ENCODE measurements at regions not wholly inside any gene's neighbourhood (a gene's known extent, or its start where the extent isn't known, plus 50 kb on each side); places are given as distances from the start of the nearest gene placed in this dataset.

DNA sequence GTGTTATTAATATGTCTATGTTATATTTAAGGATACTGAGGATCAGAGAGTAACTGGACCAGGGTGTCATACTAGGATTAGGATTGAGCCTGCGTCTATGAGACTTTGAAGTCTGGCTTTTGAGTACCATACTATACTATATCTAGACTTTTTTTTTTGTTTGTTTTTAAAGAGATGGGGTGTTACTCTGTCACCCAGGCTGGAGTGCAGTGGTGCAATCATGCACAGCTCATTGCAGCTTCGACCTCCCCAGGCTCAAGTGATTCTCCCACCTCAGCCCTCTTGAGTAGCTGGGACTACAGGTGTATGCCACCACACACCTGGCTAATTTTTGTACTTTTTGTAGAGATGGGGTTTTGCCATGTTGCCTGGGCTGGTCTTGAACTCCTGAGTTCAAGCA lies 66.2 kb upstream of the MAP4K3 start:
- Histone ChIP-seq H4K91ac (ENCODE audit: low read length) (peak overlapping the region; percentile 58), H4K8ac (ENCODE audit: low read length) (peak overlapping the region; percentile 32), H3K4ac (ENCODE audit: low read depth in 1 of 2, low read length in 2 of 2) (peak overlapping the region in 1 of 2 experiments; percentile 38), H3K4me1 (ENCODE audit: control insufficient read depth, insufficient read depth, low read depth, low read length) (peaks cover 16% of the 10 kb centered on the region), H3K4me3 (ENCODE audit: insufficient read depth in 1 of 2, low read depth in 1 of 2, low read length in 2 of 2) (no peak overlapping the region), H2BK12ac (ENCODE audit: low read length in 2 of 2) (peak overlapping the region; percentile 30 to 85), H3K79me1 (replicated peaks; ENCODE audit: low read length, poor library complexity, severe bottlenecking) (peaks cover 3% of the 10 kb centered on the region), H2BK120ac (ENCODE audit: low read depth, low read length) (no peak overlapping the region), H3K27me3 (ENCODE audit: control insufficient read depth in 1 of 2, insufficient read depth in 1 of 2, low read length in 2 of 2) (no peaks in the 10 kb centered on the region), H2BK5ac (ENCODE audit: low read depth, low read length, poor library complexity, severe bottlenecking) (peak overlapping the region; percentile 46), H3K18ac (ENCODE audit: low read depth in 1 of 2, low read length in 2 of 2) (peak overlapping the region; percentile 57 to 63), H3K14ac (ENCODE audit: low read length in 2 of 2) (no peak overlapping the region), H2BK15ac (ENCODE audit: low read depth, poor library complexity, severe bottlenecking) (no peak overlapping the region), H2AFZ (ENCODE audit: low read depth, low read length) (no peak overlapping the region), H3K4me2 (ENCODE audit: low read length, poor library complexity, severe bottlenecking) (no peak overlapping the region), H2AK5ac (ENCODE audit: low read length, severe bottlenecking) (peak overlapping the region; percentile 76), H3K27ac (ENCODE audit: low read length, poor library complexity, severe bottlenecking) (peak overlapping the region; percentile 54), H3K9me3 (ENCODE audit: control insufficient read depth, low read length) (no peaks in the 10 kb centered on the region), H3K36me3 (ENCODE audit: control insufficient read depth in 1 of 2, insufficient read depth in 2 of 2, low read depth in 1 of 2, low read length in 2 of 2) (no peaks in the 10 kb centered on the region), H3K9ac (ENCODE audit: low read length) (no peak overlapping the region), H3K23ac (ENCODE audit: low read length in 2 of 2) (no peak overlapping the region)
- no peak for DNase-seq
- 100% methylated on average over 1 of the region's 2 CpGs for WGBS

DNA sequence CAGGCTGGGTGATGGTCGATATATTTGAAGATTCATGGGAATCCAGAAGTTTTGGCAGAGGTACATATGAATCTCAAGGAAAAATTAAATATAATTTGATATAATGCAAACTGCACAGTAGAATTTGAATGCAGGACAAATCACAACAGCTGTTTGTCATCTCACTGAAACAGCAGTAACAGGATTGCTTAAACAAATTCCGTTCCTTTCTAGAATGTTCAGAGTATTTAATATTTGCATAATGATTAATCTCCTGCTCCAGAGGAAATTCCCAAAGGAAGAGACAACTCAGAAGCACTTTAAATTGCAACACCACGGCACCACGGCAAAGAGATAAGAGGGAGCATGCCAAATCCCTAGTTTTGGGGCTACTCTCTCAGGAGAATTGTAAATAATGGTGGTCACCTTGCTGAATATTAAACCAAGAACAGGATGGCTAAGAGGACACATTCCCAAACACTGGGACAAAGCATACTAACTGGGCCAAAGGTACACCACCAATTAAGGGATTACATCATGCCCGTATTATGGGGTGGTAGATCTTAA lies 67.8 kb upstream of the MAP4K3 start:
- Histone ChIP-seq H3K4me3 (ENCODE audit: insufficient read depth in 1 of 2, low read depth in 1 of 2, low read length in 2 of 2) (no peak overlapping the region), H3K4me1 (ENCODE audit: control insufficient read depth, insufficient read depth, low read depth, low read length) (peaks cover 16% of the 10 kb centered on the region), H3K79me1 (replicated peaks; ENCODE audit: low read length, poor library complexity, severe bottlenecking) (peaks cover 3% of the 10 kb centered on the region), H4K91ac (ENCODE audit: low read length) (no peak overlapping the region), H3K36me3 (ENCODE audit: control insufficient read depth in 1 of 2, insufficient read depth in 2 of 2, low read depth in 1 of 2, low read length in 2 of 2) (no peaks in the 10 kb centered on the region), H3K14ac (ENCODE audit: low read length in 2 of 2) (no peak overlapping the region), H2AK5ac (ENCODE audit: low read length, severe bottlenecking) (peak overlapping the region; percentile 78), H3K4ac (ENCODE audit: low read depth in 1 of 2, low read length in 2 of 2) (no peak overlapping the region), H3K9ac (ENCODE audit: low read length) (peak overlapping the region; percentile 58), H2AFZ (ENCODE audit: low read depth, low read length) (no peak overlapping the region), H2BK15ac (ENCODE audit: low read depth, poor library complexity, severe bottlenecking) (no peak overlapping the region), H2BK12ac (ENCODE audit: low read length in 2 of 2) (no peak overlapping the region), H2BK5ac (ENCODE audit: low read depth, low read length, poor library complexity, severe bottlenecking) (peak overlapping the region; percentile 96), H3K9me3 (ENCODE audit: control insufficient read depth, low read length) (no peaks in the 10 kb centered on the region), H3K4me2 (ENCODE audit: low read length, poor library complexity, severe bottlenecking) (no peak overlapping the region), H4K8ac (ENCODE audit: low read length) (no peak overlapping the region), H3K27me3 (ENCODE audit: control insufficient read depth in 1 of 2, insufficient read depth in 1 of 2, low read length in 2 of 2) (no peaks in the 10 kb centered on the region), H3K18ac (ENCODE audit: low read depth in 1 of 2, low read length in 2 of 2) (peak overlapping the region; percentile 56 to 61), H3K23ac (ENCODE audit: low read length in 2 of 2) (no peak overlapping the region), H2BK120ac (ENCODE audit: low read depth, low read length) (peak overlapping the region; percentile 97), H3K27ac (ENCODE audit: low read length, poor library complexity, severe bottlenecking) (peak overlapping the region; percentile 85)
- 0% methylated on average over 2 of the region's 5 CpGs for WGBS
- peak; percentile 92 for DNase-seq

DNA sequence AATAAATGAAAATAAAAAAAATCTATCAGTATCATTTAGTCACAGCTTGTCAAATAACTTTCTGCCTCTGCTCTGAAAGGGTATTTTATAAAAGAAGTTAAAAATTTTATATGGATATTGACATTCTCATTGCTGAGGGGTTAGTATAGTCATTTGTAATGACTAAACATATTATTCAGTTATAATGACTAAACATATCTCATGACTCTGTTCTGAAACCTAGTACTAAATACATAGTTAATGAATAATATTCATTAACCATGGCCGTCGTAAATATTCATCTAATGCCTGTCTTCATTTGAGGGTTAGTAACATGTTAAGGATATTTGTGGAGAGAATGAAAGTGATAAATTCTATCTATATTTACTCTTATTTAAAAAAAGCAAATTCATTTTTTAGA lies 69.1 kb upstream of the MAP4K3 start:
- no peak overlapping the region for H2AFZ ChIP-seq (ENCODE audit: low read depth, low read length)
- H2BK5ac ChIP-seq (ENCODE audit: low read depth, low read length, poor library complexity, severe bottlenecking), result no peak overlapping the region
- no CpG with 5 or more reads among the region's 2 CpGs for WGBS
- H3K27ac ChIP-seq (ENCODE audit: low read length, poor library complexity, severe bottlenecking), result peak overlapping the region; percentile 85
- no peak overlapping the region for H3K18ac ChIP-seq (ENCODE audit: low read depth in 1 of 2, low read length in 2 of 2)
- no peak overlapping the region for H4K91ac ChIP-seq (ENCODE audit: low read length)
- H2BK15ac ChIP-seq (ENCODE audit: low read depth, poor library complexity, severe bottlenecking), result no peak overlapping the region
- H4K8ac ChIP-seq (ENCODE audit: low read length), result no peak overlapping the region
- no peak overlapping the region for H3K4me2 ChIP-seq (ENCODE audit: low read length, poor library complexity, severe bottlenecking)
- no peak overlapping the region for H3K4ac ChIP-seq (ENCODE audit: low read depth in 1 of 2, low read length in 2 of 2)
- no peak overlapping the region for H2BK120ac ChIP-seq (ENCODE audit: low read depth, low read length)
- no peak overlapping the region for H2BK12ac ChIP-seq (ENCODE audit: low read length in 2 of 2)
- H3K79me1 ChIP-seq (replicated peaks; ENCODE audit: low read length, poor library complexity, severe bottlenecking), result peaks cover 4% of the 10 kb centered on the region
- H3K4me3 ChIP-seq (ENCODE audit: insufficient read depth in 1 of 2, low read depth in 1 of 2, low read length in 2 of 2), result no peak overlapping the region
- H3K4me1 ChIP-seq (ENCODE audit: control insufficient read depth, insufficient read depth, low read depth, low read length), result peaks cover 15% of the 10 kb centered on the region
- no peaks in the 10 kb centered on the region for H3K9me3 ChIP-seq (ENCODE audit: control insufficient read depth, low read length)
- no peak overlapping the region for H3K23ac ChIP-seq (ENCODE audit: low read length in 2 of 2)
- no peak overlapping the region for H3K14ac ChIP-seq (ENCODE audit: low read length in 2 of 2)
- H3K27me3 ChIP-seq (ENCODE audit: control insufficient read depth in 1 of 2, insufficient read depth in 1 of 2, low read length in 2 of 2), result no peaks in the 10 kb centered on the region
- H3K36me3 ChIP-seq (ENCODE audit: control insufficient read depth in 1 of 2, insufficient read depth in 2 of 2, low read depth in 1 of 2, low read length in 2 of 2), result no peaks in the 10 kb centered on the region
- H2AK5ac ChIP-seq (ENCODE audit: low read length, severe bottlenecking), result no peak overlapping the region
- H3K9ac ChIP-seq (ENCODE audit: low read length), result peak overlapping the region; percentile 39
- DNase-seq, result no peak

DNA sequence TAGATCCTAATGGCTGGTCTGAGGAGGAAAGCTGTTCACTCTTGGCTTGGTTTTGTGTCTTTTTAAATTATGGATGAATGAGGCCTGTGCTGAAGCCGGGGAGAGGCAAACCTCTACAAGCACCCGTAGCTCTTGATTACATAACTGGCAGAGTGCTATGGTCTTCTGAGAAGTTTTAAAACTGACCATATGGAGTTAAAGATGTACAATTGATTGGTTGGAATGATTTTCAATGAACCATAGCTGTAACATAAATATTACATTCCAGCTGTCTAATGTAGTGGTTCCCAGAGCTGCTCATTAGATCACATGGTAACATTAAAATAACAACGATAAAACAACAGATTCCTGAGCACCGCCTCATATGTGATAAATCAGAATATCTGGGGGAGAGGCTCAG lies 71.1 kb upstream of the MAP4K3 start:
- H2BK15ac ChIP-seq (ENCODE audit: low read depth, poor library complexity, severe bottlenecking), result no peak overlapping the region
- H3K79me1 ChIP-seq (replicated peaks; ENCODE audit: low read length, poor library complexity, severe bottlenecking), result peaks cover 5% of the 10 kb centered on the region
- H3K9ac ChIP-seq (ENCODE audit: low read length), result peak overlapping the region; percentile 19
- no peak overlapping the region for H4K8ac ChIP-seq (ENCODE audit: low read length)
- peaks cover 22% of the 10 kb centered on the region for H3K4me1 ChIP-seq (ENCODE audit: control insufficient read depth, insufficient read depth, low read depth, low read length)
- H2AFZ ChIP-seq (ENCODE audit: low read depth, low read length), result no peak overlapping the region
- peak overlapping the region in 1 of 2 experiments; percentile 44 for H3K14ac ChIP-seq (ENCODE audit: low read length in 2 of 2)
- peak overlapping the region; percentile 9 to 93 for H3K18ac ChIP-seq (ENCODE audit: low read depth in 1 of 2, low read length in 2 of 2)
- H3K4me2 ChIP-seq (ENCODE audit: low read length, poor library complexity, severe bottlenecking), result no peak overlapping the region
- H3K23ac ChIP-seq (ENCODE audit: low read length in 2 of 2), result no peak overlapping the region
- H3K9me3 ChIP-seq (ENCODE audit: control insufficient read depth, low read length), result no peaks in the 10 kb centered on the region
- H3K27me3 ChIP-seq (ENCODE audit: control insufficient read depth in 1 of 2, insufficient read depth in 1 of 2, low read length in 2 of 2), result no peaks in the 10 kb centered on the region
- H2AK5ac ChIP-seq (ENCODE audit: low read length, severe bottlenecking), result peak overlapping the region; percentile 29
- peak overlapping the region in 1 of 2 experiments; percentile 90 for H3K4ac ChIP-seq (ENCODE audit: low read depth in 1 of 2, low read length in 2 of 2)
- peak; percentile 72 for DNase-seq
- no peaks in the 10 kb centered on the region for H3K36me3 ChIP-seq (ENCODE audit: control insufficient read depth in 1 of 2, insufficient read depth in 2 of 2, low read depth in 1 of 2, low read length in 2 of 2)
- H4K91ac ChIP-seq (ENCODE audit: low read length), result peak overlapping the region; percentile 1
- H3K4me3 ChIP-seq (ENCODE audit: insufficient read depth in 1 of 2, low read depth in 1 of 2, low read length in 2 of 2), result no peak overlapping the region
- WGBS, result 7% methylated on average over 4 of the region's 4 CpGs
- H3K27ac ChIP-seq (ENCODE audit: low read length, poor library complexity, severe bottlenecking), result peak overlapping the region; percentile 73
- H2BK120ac ChIP-seq (ENCODE audit: low read depth, low read length), result no peak overlapping the region
- H2BK12ac ChIP-seq (ENCODE audit: low read length in 2 of 2), result peak overlapping the region; percentile 15 to 51
- peak overlapping the region; percentile 10 for H2BK5ac ChIP-seq (ENCODE audit: low read depth, low read length, poor library complexity, severe bottlenecking)

All from mesenchymal stem cell (in vitro differentiated cells and primary cell).